ENCODE measurements at regions not wholly inside any gene's neighbourhood (a gene's known extent, or its start where the extent isn't known, plus 50 kb on each side); places are given as distances from the start of the nearest gene placed in this dataset.

DNA sequence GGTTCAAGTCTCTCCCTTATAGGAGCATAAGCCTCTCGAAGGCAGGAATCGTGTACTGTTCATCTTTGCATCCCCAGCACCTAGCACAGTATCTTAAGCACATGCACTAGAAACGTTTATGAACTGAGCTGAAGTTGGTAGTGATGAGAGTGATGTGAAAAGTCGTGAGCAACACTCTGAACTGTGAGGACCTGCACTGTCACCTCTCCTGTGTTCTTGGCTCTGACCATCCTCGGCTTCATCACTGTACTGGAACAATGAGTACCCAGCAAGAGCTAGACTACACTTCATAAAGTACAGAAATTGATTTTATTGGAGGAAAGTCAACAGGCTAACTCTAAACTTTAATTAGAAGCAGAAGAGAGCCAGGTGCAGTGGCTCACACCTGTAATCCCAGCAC is 473.6 kb downstream of the BCAT1 start:
- peaks cover 4 to 21% of the 10 kb centered on the region in 2 experiments; a peak in 2 of 4 replicates for H3K79me1 ChIP-seq (ENCODE audit: low read depth in 1 of 2, low read length in 2 of 2)

More for the DNA sequence above, 473.6 kb downstream of the BCAT1 start:
- H2BK20ac ChIP-seq (ENCODE audit: low read depth, low read length), result no peak overlapping the region
- H4K91ac ChIP-seq (ENCODE audit: insufficient read depth, low read depth, low read length), result no peak overlapping the region
- no peak overlapping the region for H2BK120ac ChIP-seq (ENCODE audit: low read depth, low read length)
- no peak overlapping the region for H3K18ac ChIP-seq (ENCODE audit: low read depth, low read length)
- in situ Hi-C loops (cut with MboI; ENCODE audit: low sequenced_read_pairs), result no loop called here
- ChIA-PET CTCF (no interaction called here), POLR2A (ENCODE audit: unreplicated experiment) (no interaction called here)
- no peak overlapping the region for H3K27ac ChIP-seq (ENCODE audit: insufficient read depth, low read length)
- peaks cover 2% of the 10 kb centered on the region for H3K4me1 ChIP-seq (ENCODE audit: control insufficient read depth, insufficient read depth, low read length)
- peaks cover 3% of the 10 kb centered on the region; the same call in 1 of the 2 replicates for H3K9me1 ChIP-seq (ENCODE audit: insufficient read depth, low read length)
- no peak for DNase-seq
- no peak overlapping the region for H3K4me3 ChIP-seq (ENCODE audit: insufficient read depth, low read depth, low read length)
- H4K8ac ChIP-seq (ENCODE audit: low read depth in 2 of 2, low read length in 2 of 2), result no peak overlapping the region
- no peak for TF ChIP-seq RCOR1 (IDR thresholded peaks at IDR 0.05; ENCODE audit: insufficient replicate concordance, low read length)
- TF ChIP-seq, protein P1, sequence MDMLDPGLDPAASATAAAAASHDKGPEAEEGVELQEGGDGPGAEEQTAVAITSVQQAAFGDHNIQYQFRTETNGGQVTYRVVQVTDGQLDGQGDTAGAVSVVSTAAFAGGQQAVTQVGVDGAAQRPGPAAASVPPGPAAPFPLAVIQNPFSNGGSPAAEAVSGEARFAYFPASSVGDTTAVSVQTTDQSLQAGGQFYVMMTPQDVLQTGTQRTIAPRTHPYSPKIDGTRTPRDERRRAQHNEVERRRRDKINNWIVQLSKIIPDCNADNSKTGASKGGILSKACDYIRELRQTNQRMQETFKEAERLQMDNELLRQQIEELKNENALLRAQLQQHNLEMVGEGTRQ (IDR thresholded peaks at IDR 0.05; ENCODE audit: low read depth, low read length), result no peak
- no peak for TF ChIP-seq CEBPB (IDR thresholded peaks at IDR 0.05; ENCODE audit: low read depth, low read length)
- TF ChIP-seq NFE2L2 (IDR thresholded peaks at IDR 0.05; ENCODE audit: low read depth, low read length), result no peak
- TF ChIP-seq, protein P2, sequence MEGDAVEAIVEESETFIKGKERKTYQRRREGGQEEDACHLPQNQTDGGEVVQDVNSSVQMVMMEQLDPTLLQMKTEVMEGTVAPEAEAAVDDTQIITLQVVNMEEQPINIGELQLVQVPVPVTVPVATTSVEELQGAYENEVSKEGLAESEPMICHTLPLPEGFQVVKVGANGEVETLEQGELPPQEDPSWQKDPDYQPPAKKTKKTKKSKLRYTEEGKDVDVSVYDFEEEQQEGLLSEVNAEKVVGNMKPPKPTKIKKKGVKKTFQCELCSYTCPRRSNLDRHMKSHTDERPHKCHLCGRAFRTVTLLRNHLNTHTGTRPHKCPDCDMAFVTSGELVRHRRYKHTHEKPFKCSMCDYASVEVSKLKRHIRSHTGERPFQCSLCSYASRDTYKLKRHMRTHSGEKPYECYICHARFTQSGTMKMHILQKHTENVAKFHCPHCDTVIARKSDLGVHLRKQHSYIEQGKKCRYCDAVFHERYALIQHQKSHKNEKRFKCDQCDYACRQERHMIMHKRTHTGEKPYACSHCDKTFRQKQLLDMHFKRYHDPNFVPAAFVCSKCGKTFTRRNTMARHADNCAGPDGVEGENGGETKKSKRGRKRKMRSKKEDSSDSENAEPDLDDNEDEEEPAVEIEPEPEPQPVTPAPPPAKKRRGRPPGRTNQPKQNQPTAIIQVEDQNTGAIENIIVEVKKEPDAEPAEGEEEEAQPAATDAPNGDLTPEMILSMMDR (conservative IDR thresholded peaks at IDR 0.05; ENCODE audit: low read depth, low read length), result no peak
- TF ChIP-seq RAD21 (IDR thresholded peaks at IDR 0.05; ENCODE audit: low read length), result no peak
- no peak for TF ChIP-seq MAZ (IDR thresholded peaks at IDR 0.05; ENCODE audit: borderline replicate concordance, low read depth, low read length)
- TF ChIP-seq BHLHE40 (IDR thresholded peaks at IDR 0.05; ENCODE audit: low read depth, low read length), result no peak
- no peak for TF ChIP-seq CHD1 (IDR thresholded peaks at IDR 0.05; ENCODE audit: low read depth, low read length)
- TF ChIP-seq RFX5 (IDR thresholded peaks at IDR 0.05; ENCODE audit: low read depth, low read length), result no peak
- no peak for TF ChIP-seq POLR2A (IDR thresholded peaks at IDR 0.05; ENCODE audit: low read depth, low read length)
- TF ChIP-seq MXI1 (IDR thresholded peaks at IDR 0.05; ENCODE audit: borderline replicate concordance, low read depth, low read length), result no peak
- no peak for TF ChIP-seq SMC3 (IDR thresholded peaks at IDR 0.05; ENCODE audit: low read depth, low read length)
- TF ChIP-seq MAFK (IDR thresholded peaks at IDR 0.05; ENCODE audit: low read depth, low read length), result no peak
- no peak overlapping the region for H2BK15ac ChIP-seq (ENCODE audit: low read depth, low read length)
- peak overlapping the region; percentile 47; the same call in 1 of the 2 replicates for H3K14ac ChIP-seq (replicated peaks; ENCODE audit: low read depth, low read length)
- no peaks in the 10 kb centered on the region for H3K36me3 ChIP-seq (ENCODE audit: control insufficient read depth, insufficient read depth, low read length)
- peak overlapping the region; percentile 89 for H2AK9ac ChIP-seq (replicated peaks; ENCODE audit: low read depth, low read length, poor library complexity)
- no peak overlapping the region for H2AFZ ChIP-seq (replicated peaks; ENCODE audit: low read length, poor library complexity)
- dilution Hi-C loops (cut with HindIII; ENCODE audit: low sequenced_read_pairs, unreplicated experiment), result no loop called here
- BruUV-seq (replicated peaks), result no TSS peak
- WGBS, 2 experiments (ENCODE audit: extremely low coverage in 2 of 2, insufficient read length in 1 of 2), result no CpG with 5 or more reads among the region's 5 CpGs
- H2BK5ac ChIP-seq (ENCODE audit: low read depth, low read length, poor library complexity, severe bottlenecking), result no peak overlapping the region
- 0 out of 2 replicates have a peak overlapping the region, but pooled peaks have one; percentile 2 for H3K4ac ChIP-seq (ENCODE audit: low read depth, low read length)
- H4K20me1 ChIP-seq (ENCODE audit: insufficient read depth, low read length), result no peaks in the 10 kb centered on the region
- no peak overlapping the region for H3K9ac ChIP-seq (ENCODE audit: low read depth, low read length)
- H3K23ac ChIP-seq (ENCODE audit: low read depth, low read length), result no peak overlapping the region
- H3K27me3 ChIP-seq (ENCODE audit: control insufficient read depth, insufficient read depth, low read length), result no peaks in the 10 kb centered on the region
- no peaks in the 10 kb centered on the region for H3K9me3 ChIP-seq (ENCODE audit: control insufficient read depth, insufficient read depth, low read length)
- no peak for ATAC-seq (ENCODE audit: low read depth)
- no peak overlapping the region for H4K5ac ChIP-seq (ENCODE audit: low read depth, low read length)
- H2AK5ac ChIP-seq (ENCODE audit: low read depth, low read length), result no peak overlapping the region
- H3K4me2 ChIP-seq (ENCODE audit: low read depth, low read length), result no peak overlapping the region
- intact Hi-C loops (cut with micrococcal nuclease), result no loop called here
- no peak overlapping the region for H3K56ac ChIP-seq (ENCODE audit: extremely low read depth, insufficient read depth, low read length)

All from IMR-90 (cell line).